Loucy (cell line): ENCODE measurements at regions not wholly inside any gene's neighbourhood (a gene's known extent, or its start where the extent isn't known, plus 50 kb on each side); places are given as distances from the start of the nearest gene placed in this dataset.

Experiments used
- CTCF ChIP-seq: fragments of 200-600 bp; sonication (generic); conservative IDR thresholded peaks from 2 replicates; pipeline ENCODE4 v1.5.1; 2014; ENCODE audit warnings: mild to moderate bottlenecking, antibody characterized with exemption, low read length
- EZH2phosphoT487 ChIP-seq: fragments of 200-600 bp; IDR thresholded peaks from 2 replicates; pipeline ENCODE4 v1.6.1; 2018; ENCODE audit warnings: antibody characterized with exemption, mild to moderate bottlenecking, moderate library complexity, borderline replicate concordance

GRCh38 chr14:47976139-47976538 lies 300.7 kb upstream of the MDGA2 start:
- TF ChIP-seq CTCF (no peak), EZH2phosphoT487 (no peak)
